Epithelial cell of proximal tubule (primary cell): ENCODE measurements at regions not wholly inside any gene's neighbourhood (a gene's known extent, or its start where the extent isn't known, plus 50 kb on each side); places are given as distances from the start of the nearest gene placed in this dataset.

Experiments
- DNase-seq: peaks from one replicate; pipeline ENCODE4 v3.0.0-alpha.2; 2011; ENCODE audit warnings: low read depth
- H3K4me3 ChIP-seq: 2 replicates; pipeline ENCODE4 v1.5.1; 2011; ENCODE audit warnings: low read depth, mild to moderate bottlenecking, low read length
- TF ChIP-seq, protein P1 (sequence below): conservative IDR thresholded peaks from 2 replicates; pipeline ENCODE4 v1.5.1; 2012; ENCODE audit warnings: low read depth, mild to moderate bottlenecking, low read length

GRCh38 chr2:20515290-20516220, 68.7 kb downstream of the RHOB start:
- TF ChIP-seq, protein P1, sequence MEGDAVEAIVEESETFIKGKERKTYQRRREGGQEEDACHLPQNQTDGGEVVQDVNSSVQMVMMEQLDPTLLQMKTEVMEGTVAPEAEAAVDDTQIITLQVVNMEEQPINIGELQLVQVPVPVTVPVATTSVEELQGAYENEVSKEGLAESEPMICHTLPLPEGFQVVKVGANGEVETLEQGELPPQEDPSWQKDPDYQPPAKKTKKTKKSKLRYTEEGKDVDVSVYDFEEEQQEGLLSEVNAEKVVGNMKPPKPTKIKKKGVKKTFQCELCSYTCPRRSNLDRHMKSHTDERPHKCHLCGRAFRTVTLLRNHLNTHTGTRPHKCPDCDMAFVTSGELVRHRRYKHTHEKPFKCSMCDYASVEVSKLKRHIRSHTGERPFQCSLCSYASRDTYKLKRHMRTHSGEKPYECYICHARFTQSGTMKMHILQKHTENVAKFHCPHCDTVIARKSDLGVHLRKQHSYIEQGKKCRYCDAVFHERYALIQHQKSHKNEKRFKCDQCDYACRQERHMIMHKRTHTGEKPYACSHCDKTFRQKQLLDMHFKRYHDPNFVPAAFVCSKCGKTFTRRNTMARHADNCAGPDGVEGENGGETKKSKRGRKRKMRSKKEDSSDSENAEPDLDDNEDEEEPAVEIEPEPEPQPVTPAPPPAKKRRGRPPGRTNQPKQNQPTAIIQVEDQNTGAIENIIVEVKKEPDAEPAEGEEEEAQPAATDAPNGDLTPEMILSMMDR: no peak
- DNase-seq: no peak
- no peak overlapping the region for H3K4me3 ChIP-seq

DNA sequence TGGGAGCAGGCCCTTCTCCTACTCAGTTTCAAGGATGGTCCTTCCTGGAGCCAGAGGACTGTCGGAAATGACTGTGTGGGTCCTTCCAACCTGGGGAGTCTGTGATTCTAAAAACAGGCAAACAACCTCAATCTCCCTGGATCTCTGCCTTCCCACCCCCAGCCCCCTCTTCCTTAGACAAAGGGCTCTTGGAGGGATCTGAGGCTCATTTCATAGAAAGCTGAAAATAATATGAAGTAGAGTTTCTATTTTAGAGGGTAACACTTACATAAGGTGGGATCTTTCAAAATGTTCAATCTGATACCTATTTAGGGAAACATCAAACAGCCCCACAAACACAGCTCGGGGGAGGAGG, 69.4 kb downstream of the RHOB start:
- no peak overlapping the region for H3K4me3 ChIP-seq
- DNase-seq: no peak
- TF ChIP-seq, protein P1: no peak

GRCh38 chr2:20516646-20517341, 69.9 kb downstream of the RHOB start:
- peak; percentile 71 for DNase-seq
- TF ChIP-seq, protein P1: no peak
- no peak overlapping the region for H3K4me3 ChIP-seq

DNA sequence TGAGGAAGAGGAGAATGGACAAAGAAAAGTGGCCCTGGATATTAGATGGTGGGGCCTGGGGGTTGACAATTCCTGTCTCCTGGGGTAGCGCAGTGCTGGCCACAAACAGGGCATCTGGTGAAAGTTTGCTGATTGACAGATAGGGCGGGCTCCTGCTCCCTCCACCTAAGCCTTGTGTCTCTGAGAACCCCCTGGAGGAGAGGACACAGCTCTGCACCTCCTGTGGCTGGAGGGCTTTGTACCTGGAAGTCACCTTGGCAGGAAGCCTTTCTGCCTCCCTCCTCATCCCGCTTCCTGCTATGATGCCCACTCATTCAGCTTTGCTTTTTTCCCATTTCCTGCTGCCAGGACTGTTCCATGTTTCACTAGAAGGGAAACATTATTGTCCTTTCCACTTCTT, 72.4 kb downstream of the RHOB start:
- DNase-seq: no peak
- TF ChIP-seq, protein P1: no peak
- no peak overlapping the region for H3K4me3 ChIP-seq

DNA sequence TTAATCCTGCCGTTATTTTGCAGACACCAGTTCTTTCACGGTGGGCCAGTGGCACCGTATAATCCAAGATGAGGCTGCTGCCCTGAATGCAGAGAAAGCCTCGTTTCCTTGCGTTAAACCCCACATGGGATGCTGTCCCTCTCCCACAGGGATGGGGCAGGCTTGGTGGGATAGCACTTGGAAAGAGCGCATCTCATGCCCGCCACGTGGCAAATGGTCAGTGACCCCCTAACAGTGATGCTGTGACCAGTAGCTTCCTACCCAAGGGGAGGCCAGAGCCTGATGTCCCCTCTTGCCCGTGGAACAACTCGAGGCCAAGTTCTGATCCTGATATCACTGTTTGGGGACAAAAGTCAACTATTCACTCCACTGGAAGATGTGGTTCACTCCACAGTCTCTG, 73.3 kb downstream of the RHOB start:
- H3K4me3 ChIP-seq: no peak overlapping the region
- TF ChIP-seq, protein P1: no peak
- DNase-seq: no peak

- H3K4me3 ChIP-seq: no peak overlapping the region
- TF ChIP-seq, protein P1: no peak
- DNase-seq: no peak
These were observed 74.3 kb downstream of the RHOB start for GRCh38 chr2:20521193-20521592.

DNA sequence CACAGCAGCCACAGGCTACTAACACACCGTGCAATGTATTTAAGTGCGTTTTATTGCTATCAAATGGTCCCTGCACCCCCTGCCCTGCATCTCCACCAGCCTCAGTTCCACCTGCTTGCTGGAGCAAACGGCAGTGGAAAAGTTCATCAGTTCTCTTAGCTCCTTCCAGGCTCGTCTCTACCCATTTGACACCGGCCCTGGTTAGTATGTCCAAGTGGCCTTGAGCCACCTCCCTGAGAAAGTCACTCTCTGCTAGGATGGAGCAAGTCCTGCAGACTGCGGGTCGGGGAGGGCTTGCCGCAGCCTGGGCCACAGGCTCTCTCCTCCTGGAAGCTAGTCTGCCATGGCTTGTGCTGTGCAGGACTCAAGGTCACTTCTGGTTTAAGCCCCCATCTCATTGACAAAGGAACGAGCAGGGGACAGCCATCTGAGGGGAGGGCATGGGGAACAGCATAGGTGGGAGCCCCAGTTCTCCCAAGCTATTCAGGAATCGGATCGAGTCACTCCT, 74.9 kb downstream of the RHOB start:
- DNase-seq: no peak
- H3K4me3 ChIP-seq: no peak overlapping the region
- TF ChIP-seq, protein P1: no peak
